ENCODE measurements at regions not wholly inside any gene's neighbourhood (a gene's known extent, or its start where the extent isn't known, plus 50 kb on each side); places are given as distances from the start of the nearest gene placed in this dataset.

GRCh38 chr3:193929921-193930646, 205.9 kb upstream of the HES1 start:
- H3K4me1 ChIP-seq: peaks cover 0 to 8% (median 0%) of the 10 kb centered on the region in 4 donors

GRCh38 chr3:193932136-193932535, 203.8 kb upstream of the HES1 start:
- Histone ChIP-seq H3K36me3 (no peaks in the 10 kb centered on the region), H3K9me3 (no peaks in the 10 kb centered on the region), H3K27me3 (no peaks in the 10 kb centered on the region), H3K27ac (no peak overlapping the region), H3K4me3 (no peak overlapping the region), H3K4me1 (peaks cover 0 to 8% (median 0%) of the 10 kb centered on the region in 4 donors)
- no peak for TF ChIP-seq EP300 (IDR thresholded peaks at IDR 0.05)
- no peak for TF ChIP-seq CTCF (IDR thresholded peaks at IDR 0.05)
- TF ChIP-seq POLR2A (IDR thresholded peaks at IDR 0.05): no peak
- DNase-seq (ENCODE audit: low spot score in 2 of 2): no peak
- 97 to 98% methylated on average over 2 of the region's 2 CpGs for WGBS, 2 donors

More at GRCh38 chr3:193929921-193930646, 205.9 kb upstream of the HES1 start:
- Histone ChIP-seq H3K4me3 (no peak overlapping the region), H3K27ac (no peak overlapping the region), H3K9me3 (no peaks in the 10 kb centered on the region), H3K36me3 (no peaks in the 10 kb centered on the region), H3K27me3 (no peaks in the 10 kb centered on the region)
- 82% methylated on average over 7 of the region's 7 CpGs for WGBS, 2 donors
- TF ChIP-seq CTCF (IDR thresholded peaks at IDR 0.05) (no peak), EP300 (IDR thresholded peaks at IDR 0.05) (no peak), POLR2A (IDR thresholded peaks at IDR 0.05) (no peak)
- DNase-seq (ENCODE audit: low spot score in 2 of 2): no peak

- no peaks in the 10 kb centered on the region for H3K36me3 ChIP-seq
- TF ChIP-seq CTCF (IDR thresholded peaks at IDR 0.05) (no peak), EP300 (IDR thresholded peaks at IDR 0.05) (no peak), POLR2A (IDR thresholded peaks at IDR 0.05) (no peak)
- H3K27me3 ChIP-seq: no peaks in the 10 kb centered on the region
- no peak overlapping the region for H3K27ac ChIP-seq
- no peak for DNase-seq (ENCODE audit: low spot score in 2 of 2)
- H3K9me3 ChIP-seq: no peaks in the 10 kb centered on the region
- H3K4me1 ChIP-seq: peaks cover 0 to 8% (median 0%) of the 10 kb centered on the region in 4 donors
- H3K4me3 ChIP-seq: no peak overlapping the region
- WGBS, 2 donors: 81 to 86% methylated on average over 4 of the region's 4 CpGs
Observed at GRCh38 chr3:193932576-193932975, 203.4 kb upstream of the HES1 start.

GRCh38 chr3:193933451-193933850, 202.5 kb upstream of the HES1 start:
- Histone ChIP-seq H3K27me3 (no peaks in the 10 kb centered on the region), H3K4me3 (no peak overlapping the region), H3K9me3 (no peaks in the 10 kb centered on the region), H3K27ac (no peak overlapping the region), H3K4me1 (peaks cover 0 to 5% (median 0%) of the 10 kb centered on the region in 4 donors), H3K36me3 (no peaks in the 10 kb centered on the region)
- DNase-seq (ENCODE audit: low spot score in 2 of 2): no peak
- no peak for TF ChIP-seq EP300 (IDR thresholded peaks at IDR 0.05)
- 79 to 89% methylated on average over 1 of the region's 1 CpG for WGBS, 2 donors

- Histone ChIP-seq H3K4me3 (no peak overlapping the region), H3K36me3 (no peaks in the 10 kb centered on the region), H3K27ac (no peak overlapping the region), H3K4me1 (no peaks in the 10 kb centered on the region), H3K9me3 (no peaks in the 10 kb centered on the region), H3K27me3 (no peaks in the 10 kb centered on the region)
- DNase-seq (ENCODE audit: low spot score in 2 of 2): no peak
- 86 to 94% methylated on average over 1 of the region's 1 CpG for WGBS, 2 donors
- TF ChIP-seq CTCF (IDR thresholded peaks at IDR 0.05) (no peak), EP300 (IDR thresholded peaks at IDR 0.05) (no peak), POLR2A (IDR thresholded peaks at IDR 0.05) (no peak)
Observed at GRCh38 chr3:193935916-193936315, 200.0 kb upstream of the HES1 start.
